ENCODE measurements at regions not wholly inside any gene's neighbourhood (a gene's known extent, or its start where the extent isn't known, plus 50 kb on each side); places are given as distances from the start of the nearest gene placed in this dataset.
"Not testable (repeated sequence)": the region's sequence is repeated elsewhere in the genome, so short reads cannot be mapped to it uniquely, and the experiment has no call there.

DNA sequence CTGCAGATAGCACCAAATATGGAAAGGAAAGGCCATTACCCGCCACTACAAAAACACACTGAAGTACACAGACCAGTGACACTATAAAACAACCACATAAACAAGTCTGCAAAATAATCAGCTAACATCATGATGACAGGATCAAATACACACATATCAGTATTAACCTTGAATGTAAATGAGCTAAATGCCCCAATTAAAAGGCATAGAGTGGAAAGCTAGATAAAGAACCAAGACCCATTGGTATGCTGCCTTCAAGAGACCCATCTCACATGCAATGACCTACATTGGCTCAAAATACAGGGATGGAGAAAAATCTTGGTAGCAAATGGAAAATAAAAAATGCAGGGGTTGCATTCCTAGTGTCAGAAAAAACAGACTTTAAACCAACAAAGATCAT is 393.9 kb upstream of the GRAMD2B start:
- not testable (repeated sequence) for TF ChIP-seq YY1 (IDR thresholded peaks at IDR 0.05; ENCODE audit: insufficient read depth, insufficient read length); SUZ12 (IDR thresholded peaks at IDR 0.05; ENCODE audit: extremely low read depth, insufficient read depth, insufficient read length)
